Osteoblast (primary cell): ENCODE measurements at regions not wholly inside any gene's neighbourhood (a gene's known extent, or its start where the extent isn't known, plus 50 kb on each side); places are given as distances from the start of the nearest gene placed in this dataset.

Experiments
- DNase-seq: peaks from one replicate; pipeline ENCODE4 v3.0.0; 2011; ENCODE audit warnings: low spot score, mixed read lengths; ENCODE audit not compliant: insufficient read length; ENCODE audit errors: missing footprints
- H2AFZ ChIP-seq: 2 replicates; pipeline ENCODE4 v1.6.0; 2011; ENCODE audit warnings: mild to moderate bottlenecking, low read length
- H3K27ac ChIP-seq: 2 replicates; pipeline ENCODE4 v1.5.1; 2011; ENCODE audit warnings: mild to moderate bottlenecking, low read depth, low read length, moderate library complexity
- H3K27me3 ChIP-seq: 2 replicates; pipeline ENCODE4 v1.6.0; 2012; ENCODE audit warnings: mild to moderate bottlenecking, control low read depth, inconsistent platforms, low read length, moderate library complexity; ENCODE audit not compliant: insufficient read depth
- H3K36me3 ChIP-seq: 2 replicates; pipeline ENCODE4 v1.5.1; 2011; ENCODE audit warnings: mild to moderate bottlenecking, low read length, control low read depth, moderate library complexity; ENCODE audit not compliant: insufficient read depth
- H3K4me1 ChIP-seq: 2 replicates; pipeline ENCODE4 v1.5.1; 2011; ENCODE audit warnings: mild to moderate bottlenecking, low read length, control low read depth, moderate library complexity; ENCODE audit not compliant: insufficient read depth
- H3K4me2 ChIP-seq: 2 replicates; pipeline ENCODE4 v1.6.0; 2011; ENCODE audit warnings: mild to moderate bottlenecking, low read length; ENCODE audit not compliant: insufficient read depth
- H3K4me3 ChIP-seq: fragments of 200-600 bp; sonication (generic); 3 replicates; pipeline ENCODE4 v1.5.1; 2012; ENCODE audit warnings: mild to moderate bottlenecking, low read length, inconsistent platforms; ENCODE audit not compliant: insufficient read depth
- H3K79me2 ChIP-seq: 2 replicates; pipeline ENCODE4 v1.6.0; 2012; ENCODE audit warnings: mild to moderate bottlenecking, low read length, control low read depth, inconsistent platforms; ENCODE audit not compliant: insufficient read depth
- H3K9me3 ChIP-seq: 2 replicates; pipeline ENCODE4 v1.5.1; 2011; ENCODE audit warnings: low read depth, low read length, control low read depth
- H4K20me1 ChIP-seq: 2 replicates; pipeline ENCODE4 v1.6.0; 2012; ENCODE audit warnings: mild to moderate bottlenecking, low read length, control low read depth; ENCODE audit not compliant: insufficient read depth
- TF ChIP-seq, protein P1 (sequence below): IDR thresholded peaks from 2 replicates; pipeline ENCODE4 v1.5.1; 2011; ENCODE audit warnings: mild to moderate bottlenecking, low read depth, low read length, moderate library complexity; ENCODE audit errors: extremely low read depth

DNA sequence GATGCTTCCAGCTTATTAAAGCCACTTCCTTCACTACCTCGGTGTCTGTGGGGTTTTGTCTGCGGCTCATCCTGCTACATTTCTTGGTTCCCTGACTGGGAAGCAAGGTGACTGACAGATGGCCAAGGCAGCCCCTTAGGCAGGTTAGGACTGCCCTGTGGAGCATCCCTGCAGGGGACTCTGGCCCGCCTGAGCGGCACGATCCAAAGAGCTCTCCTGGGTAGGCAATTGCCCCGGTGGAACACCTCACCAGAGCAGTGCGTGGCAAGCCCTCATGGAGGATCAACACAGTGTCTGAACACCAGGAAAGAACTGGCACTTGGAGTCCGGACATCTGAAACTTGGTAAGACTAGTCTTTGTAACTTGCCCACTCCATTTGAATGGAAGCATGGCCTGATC is 1143.4 kb downstream of the ARAP2 start:
- DNase-seq, result no peak
- H3K9me3 ChIP-seq, result peaks cover 3% of the 10 kb centered on the region
- H3K4me3 ChIP-seq, result no peak overlapping the region
- H2AFZ ChIP-seq, result no peak overlapping the region
- H3K27me3 ChIP-seq, result no peaks in the 10 kb centered on the region
- no peak overlapping the region for H3K27ac ChIP-seq
- H3K4me2 ChIP-seq, result no peak overlapping the region
- H4K20me1 ChIP-seq, result no peaks in the 10 kb centered on the region
- no peaks in the 10 kb centered on the region for H3K36me3 ChIP-seq
- TF ChIP-seq, protein P1, sequence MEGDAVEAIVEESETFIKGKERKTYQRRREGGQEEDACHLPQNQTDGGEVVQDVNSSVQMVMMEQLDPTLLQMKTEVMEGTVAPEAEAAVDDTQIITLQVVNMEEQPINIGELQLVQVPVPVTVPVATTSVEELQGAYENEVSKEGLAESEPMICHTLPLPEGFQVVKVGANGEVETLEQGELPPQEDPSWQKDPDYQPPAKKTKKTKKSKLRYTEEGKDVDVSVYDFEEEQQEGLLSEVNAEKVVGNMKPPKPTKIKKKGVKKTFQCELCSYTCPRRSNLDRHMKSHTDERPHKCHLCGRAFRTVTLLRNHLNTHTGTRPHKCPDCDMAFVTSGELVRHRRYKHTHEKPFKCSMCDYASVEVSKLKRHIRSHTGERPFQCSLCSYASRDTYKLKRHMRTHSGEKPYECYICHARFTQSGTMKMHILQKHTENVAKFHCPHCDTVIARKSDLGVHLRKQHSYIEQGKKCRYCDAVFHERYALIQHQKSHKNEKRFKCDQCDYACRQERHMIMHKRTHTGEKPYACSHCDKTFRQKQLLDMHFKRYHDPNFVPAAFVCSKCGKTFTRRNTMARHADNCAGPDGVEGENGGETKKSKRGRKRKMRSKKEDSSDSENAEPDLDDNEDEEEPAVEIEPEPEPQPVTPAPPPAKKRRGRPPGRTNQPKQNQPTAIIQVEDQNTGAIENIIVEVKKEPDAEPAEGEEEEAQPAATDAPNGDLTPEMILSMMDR, result no peak
- no peaks in the 10 kb centered on the region for H3K4me1 ChIP-seq
- H3K79me2 ChIP-seq, result no peaks in the 10 kb centered on the region

DNA sequence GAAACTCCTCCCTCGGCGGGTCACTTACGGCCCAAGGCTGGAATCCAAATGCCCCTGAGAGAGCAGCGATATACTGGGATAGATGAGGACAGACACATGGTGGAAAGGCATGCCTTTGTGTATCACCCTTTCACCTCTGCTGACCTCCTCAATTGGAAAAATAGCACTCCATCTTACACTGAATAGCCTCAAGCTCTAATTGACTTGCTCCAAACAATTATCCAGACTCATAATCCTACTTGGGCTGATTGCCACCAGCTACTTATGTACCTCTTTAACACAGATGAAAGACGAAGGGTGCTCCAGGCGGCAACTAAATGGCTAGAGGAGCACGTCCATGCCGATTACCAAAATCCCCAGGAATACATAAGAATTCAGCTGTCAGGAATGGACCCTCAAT is 1142.2 kb downstream of the ARAP2 start:
- Histone ChIP-seq H3K4me3 (no peak overlapping the region), H4K20me1 (no peaks in the 10 kb centered on the region), H3K4me1 (no peaks in the 10 kb centered on the region), H3K9me3 (peaks cover 3% of the 10 kb centered on the region), H3K27me3 (no peaks in the 10 kb centered on the region), H3K36me3 (no peaks in the 10 kb centered on the region), H3K79me2 (no peaks in the 10 kb centered on the region), H3K27ac (no peak overlapping the region), H2AFZ (no peak overlapping the region), H3K4me2 (no peak overlapping the region)
- DNase-seq, result no peak
- TF ChIP-seq, protein P1, result no peak

DNA sequence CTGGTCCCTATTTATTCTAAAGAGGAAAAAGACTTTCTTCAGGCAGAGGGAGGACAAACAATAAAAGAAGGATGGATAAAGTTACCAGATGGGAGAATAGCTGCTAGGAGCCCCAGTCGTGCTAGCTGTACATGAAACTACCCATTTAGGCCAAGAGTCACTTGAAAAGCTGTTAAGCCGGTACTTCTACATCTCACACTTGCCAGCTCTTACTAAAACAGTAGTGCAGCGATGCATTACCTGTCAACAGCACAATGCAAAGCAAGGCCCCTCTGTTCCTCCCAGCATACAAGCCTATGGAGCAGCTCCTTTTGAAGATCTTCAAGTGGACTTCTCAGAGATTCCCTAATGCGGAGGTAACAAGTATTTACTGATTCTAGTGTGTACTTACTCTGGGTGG is 1138.8 kb downstream of the ARAP2 start:
- H3K4me2 ChIP-seq, result no peak overlapping the region
- TF ChIP-seq, protein P1, result no peak
- no peaks in the 10 kb centered on the region for H4K20me1 ChIP-seq
- no peak overlapping the region for H3K27ac ChIP-seq
- no peaks in the 10 kb centered on the region for H3K27me3 ChIP-seq
- peaks cover 3% of the 10 kb centered on the region for H3K9me3 ChIP-seq
- no peaks in the 10 kb centered on the region for H3K79me2 ChIP-seq
- DNase-seq, result no peak
- no peaks in the 10 kb centered on the region for H3K36me3 ChIP-seq
- no peak overlapping the region for H2AFZ ChIP-seq
- no peaks in the 10 kb centered on the region for H3K4me1 ChIP-seq
- no peak overlapping the region for H3K4me3 ChIP-seq

DNA sequence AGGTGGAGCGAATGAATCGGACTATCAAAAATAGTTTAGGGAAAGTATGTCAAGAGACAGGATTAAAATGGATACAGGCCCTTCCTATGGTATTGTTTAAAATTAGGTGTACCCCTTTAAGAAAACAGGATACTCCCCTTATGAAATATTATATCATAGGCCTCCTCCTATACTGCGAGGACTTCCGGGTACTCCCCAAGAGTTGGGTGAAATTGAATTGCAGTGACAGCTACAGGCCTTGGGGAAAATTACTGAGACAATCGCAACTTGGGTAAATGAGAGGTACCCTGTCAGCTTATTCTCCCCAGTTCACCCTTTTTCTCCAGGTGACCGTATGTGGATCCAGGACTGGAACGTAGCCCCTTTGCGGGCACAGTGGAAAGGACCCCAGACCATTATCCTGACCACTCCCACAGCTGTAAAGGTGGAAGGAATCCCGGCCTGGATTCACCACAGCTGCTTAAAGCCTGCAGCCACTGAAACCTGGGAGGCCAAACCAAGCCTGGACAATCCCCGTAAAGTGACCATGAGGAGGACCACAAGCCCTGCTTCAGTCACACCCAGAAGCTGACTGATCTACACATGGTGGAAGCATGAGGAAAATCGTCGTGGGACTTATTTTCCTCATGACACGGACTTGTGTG is 1138.1 kb downstream of the ARAP2 start:
- no peaks in the 10 kb centered on the region for H3K4me1 ChIP-seq
- no peak overlapping the region for H3K27ac ChIP-seq
- H3K4me3 ChIP-seq, result no peak overlapping the region
- no peaks in the 10 kb centered on the region for H3K27me3 ChIP-seq
- peaks cover 3% of the 10 kb centered on the region for H3K9me3 ChIP-seq
- peak; percentile 35 for DNase-seq
- H3K4me2 ChIP-seq, result no peak overlapping the region
- TF ChIP-seq, protein P1, result no peak
- no peaks in the 10 kb centered on the region for H3K36me3 ChIP-seq
- H4K20me1 ChIP-seq, result no peaks in the 10 kb centered on the region
- no peaks in the 10 kb centered on the region for H3K79me2 ChIP-seq
- no peak overlapping the region for H2AFZ ChIP-seq
